ENCODE measurements at regions not wholly inside any gene's neighbourhood (a gene's known extent, or its start where the extent isn't known, plus 50 kb on each side); places are given as distances from the start of the nearest gene placed in this dataset. TPM values are rescaled to one million over a fixed set of nuclear protein-coding genes. Genes with fewer than 3 reads are reported as not detected.

- H2AFZ ChIP-seq (replicated peaks): no peak overlapping the region
- H3K4me2 ChIP-seq: no peak overlapping the region
- H3K9ac ChIP-seq: no peak overlapping the region
- Mint-ChIP-seq H3K36me3 (no peaks in the 10 kb centered on the region), H3K4me3 (no peak overlapping the region), H3K9me3 (no peaks in the 10 kb centered on the region), H3K27ac (no peak overlapping the region), H3K4me1 (peaks cover 16% of the 10 kb centered on the region), H3K27me3 (ENCODE audit: insufficient read depth, low read depth) (peaks cover 14% of the 10 kb centered on the region)
- H3F3A ChIP-seq (ENCODE audit: low read depth): no peaks in the 10 kb centered on the region
- no peaks in the 10 kb centered on the region for H3K9me3 ChIP-seq (ENCODE audit: low read depth)
- H3K27me3 ChIP-seq: peaks cover 3% of the 10 kb centered on the region
- TF ChIP-seq CTCF (IDR thresholded peaks at IDR 0.05) (no peak), EZH2phosphoT487 (IDR thresholded peaks at IDR 0.05) (no peak), EZH2 (IDR thresholded peaks at IDR 0.05) (no peak)
- no peak overlapping the region for H3K4me3 ChIP-seq
- no peaks in the 10 kb centered on the region for H3K4me1 ChIP-seq
- no peak overlapping the region for H3K27ac ChIP-seq
- DNase-seq (ENCODE audit: low spot score): no peak
- H4K20me1 ChIP-seq (ENCODE audit: low read depth): no peaks in the 10 kb centered on the region
- no peaks in the 10 kb centered on the region for H3K36me3 ChIP-seq
- H3K79me2 ChIP-seq (ENCODE audit: low read depth): no peaks in the 10 kb centered on the region
Measured at GRCh38 chr1:22398656-22399420, 52.8 kb upstream of the ZBTB40 start.

- Mint-ChIP-seq H3K4me3 (no peak overlapping the region), H3K4me1 (peaks cover 16% of the 10 kb centered on the region), H3K9me3 (no peaks in the 10 kb centered on the region), H3K27ac (no peak overlapping the region), H3K27me3 (ENCODE audit: insufficient read depth, low read depth) (peaks cover 16% of the 10 kb centered on the region), H3K36me3 (no peaks in the 10 kb centered on the region)
- Histone ChIP-seq H3K4me2 (no peak overlapping the region), H3K4me1 (no peaks in the 10 kb centered on the region), H3K79me2 (ENCODE audit: low read depth) (no peaks in the 10 kb centered on the region), H3F3A (ENCODE audit: low read depth) (no peaks in the 10 kb centered on the region), H2AFZ (replicated peaks) (no peak overlapping the region), H3K36me3 (no peaks in the 10 kb centered on the region), H4K20me1 (ENCODE audit: low read depth) (no peaks in the 10 kb centered on the region), H3K27me3 (peaks cover 3% of the 10 kb centered on the region), H3K27ac (no peak overlapping the region), H3K4me3 (no peak overlapping the region), H3K9me3 (ENCODE audit: low read depth) (no peaks in the 10 kb centered on the region), H3K9ac (no peak overlapping the region)
- DNase-seq (ENCODE audit: low spot score): no peak
- no peak for TF ChIP-seq CTCF (IDR thresholded peaks at IDR 0.05)
- no peak for TF ChIP-seq EZH2phosphoT487 (IDR thresholded peaks at IDR 0.05)
Measured at GRCh38 chr1:22399421-22400091, 52.1 kb upstream of the ZBTB40 start.

Small RNAs in the stretch of these regions (microRNA-seq; reads per million reads assigned to microRNA genes)
- gene MIR4418: not detected

Small RNAs in the stretch of these regions (small RNA-seq; reads per million reads assigned to genes)
- gene MIR4418: not detected

Data from neural progenitor cell (in vitro differentiated cells).